CD4-positive, alpha-beta T cell treated with Interleukin-1 beta for 1 hour (primary cell): ENCODE measurements at regions not wholly inside any gene's neighbourhood (a gene's known extent, or its start where the extent isn't known, plus 50 kb on each side); places are given as distances from the start of the nearest gene placed in this dataset.
A peak's percentile ranks its signal among the peaks of the same experiment; 100 is the strongest.

Experiments used
- DNase-seq, 2 donors: peaks; one replicate each; pipeline ENCODE4 v3.0.0-alpha.2; 2020 to 2022

- no peak for DNase-seq
These were observed 378.6 kb downstream of the GADD45G start for GRCh38 chr9:89983411-89983810.

DNA sequence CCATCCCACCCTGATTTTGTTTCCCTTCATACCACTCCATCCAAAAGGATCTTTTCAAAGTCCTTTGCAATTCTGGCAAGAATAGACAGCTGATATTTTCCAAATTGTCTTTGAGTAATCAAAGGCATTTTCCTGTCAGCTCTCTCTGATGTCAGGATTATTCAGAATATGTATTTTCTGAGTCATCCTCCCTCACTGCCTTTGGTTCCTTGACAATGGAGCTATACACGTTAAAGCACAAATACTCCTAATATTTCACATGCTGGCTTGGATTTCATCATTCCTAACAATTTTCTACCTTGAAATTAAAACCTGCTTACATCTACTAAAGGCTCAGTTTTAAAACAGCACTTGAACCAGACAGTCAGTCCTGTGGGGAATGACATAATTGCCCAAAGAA is 379.4 kb downstream of the GADD45G start:
- DNase-seq: no peak

DNA sequence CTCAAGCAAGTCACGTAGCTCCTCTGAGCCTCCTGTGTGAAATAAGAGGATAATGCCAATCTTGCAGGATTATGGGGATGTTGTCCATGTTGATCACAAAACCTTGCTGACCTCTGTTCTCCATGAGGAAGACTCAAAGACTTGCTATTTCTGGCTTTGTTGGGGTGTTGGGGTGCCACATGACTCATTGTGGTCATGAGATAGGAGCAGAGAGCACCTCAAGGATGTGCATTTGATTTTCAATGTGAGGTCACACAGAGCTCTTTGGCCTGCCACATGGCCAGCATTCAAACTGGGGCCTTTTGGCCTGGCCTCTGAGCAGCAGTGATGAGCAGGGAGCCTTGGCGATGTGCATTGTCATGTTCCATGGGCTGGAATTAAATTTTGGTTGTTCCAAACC is 380.3 kb downstream of the GADD45G start:
- DNase-seq: no peak

GRCh38 chr9:89986190-89986589 is 381.4 kb downstream of the GADD45G start:
- no peak for DNase-seq

DNA sequence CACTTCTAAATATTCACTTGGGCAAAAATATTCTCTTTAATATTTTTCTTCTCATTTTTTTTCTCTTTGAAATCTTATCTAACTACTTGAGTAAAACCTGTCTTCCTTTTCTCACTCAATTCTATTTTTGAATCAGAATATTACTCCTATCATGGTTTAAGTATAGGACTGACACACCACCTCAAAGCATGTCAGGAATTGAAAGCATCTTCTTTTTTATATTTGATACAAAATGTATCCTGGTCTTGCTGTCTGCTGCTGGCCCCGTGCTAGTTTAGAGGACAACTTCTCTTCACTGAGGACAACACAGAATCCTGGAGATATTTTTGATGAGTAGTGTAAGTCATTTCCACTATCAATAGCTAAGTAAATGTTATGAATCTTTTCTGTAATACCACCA is 383.6 kb downstream of the GADD45G start:
- no peak for DNase-seq

GRCh38 chr9:89991204-89991790 is 386.5 kb downstream of the GADD45G start:
- DNase-seq: no peak

GRCh38 chr9:89992326-89993198 is 387.8 kb downstream of the GADD45G start:
- no peak for DNase-seq

- peak in 1 of 2 donors; percentile 49 for DNase-seq
These were observed 389.1 kb downstream of the GADD45G start for GRCh38 chr9:89993678-89994630.

DNA sequence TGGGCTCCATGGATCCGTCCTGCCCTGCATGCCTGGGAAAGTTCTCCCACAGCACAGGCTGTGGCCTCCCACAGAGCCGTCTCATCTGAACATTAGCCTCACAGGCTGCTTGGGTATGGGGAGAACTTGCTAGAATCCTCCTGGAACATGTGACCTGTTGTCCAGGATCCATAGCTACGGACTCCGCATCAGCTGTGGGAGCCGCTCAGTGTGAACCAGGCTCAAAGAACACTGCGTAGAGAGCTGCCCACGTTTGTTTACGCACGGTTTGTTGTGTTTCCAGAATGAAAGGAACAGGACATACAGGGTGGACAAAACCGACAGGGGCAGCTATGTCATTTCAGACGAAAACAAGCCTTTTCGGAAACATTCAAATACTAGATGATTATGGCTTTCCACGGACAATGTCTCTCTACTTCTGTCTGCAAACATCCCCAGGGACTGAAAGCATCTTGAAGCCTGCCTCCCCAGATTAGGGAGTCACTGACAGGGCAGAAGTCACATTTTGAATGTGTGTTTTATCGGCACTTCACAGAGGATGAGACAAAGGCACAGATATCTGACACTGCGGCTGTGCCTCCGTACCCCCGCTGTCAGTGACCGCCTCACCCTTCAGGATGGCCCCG is 390.3 kb downstream of the GADD45G start:
- DNase-seq: no peak

DNA sequence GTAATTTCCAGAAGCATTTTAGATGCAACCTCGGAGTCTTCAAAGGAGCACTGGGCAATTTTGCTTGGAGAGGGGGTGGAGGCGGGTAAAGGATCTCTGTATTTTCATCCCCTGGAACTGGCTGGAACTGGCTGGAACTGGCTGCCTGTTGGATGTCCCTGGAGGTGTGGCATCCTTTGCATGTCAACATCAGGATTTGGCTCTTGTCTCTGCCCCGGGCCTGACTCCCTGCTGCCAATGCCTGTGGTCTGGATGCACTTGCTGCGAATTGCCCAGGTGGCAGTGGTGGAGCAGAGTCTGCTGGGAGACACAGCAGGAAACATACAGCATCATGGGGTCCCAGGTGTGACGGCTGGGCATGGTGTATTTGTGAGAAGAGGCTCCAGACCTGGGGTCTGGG is 391.3 kb downstream of the GADD45G start:
- no peak for DNase-seq

- no peak for DNase-seq
These were observed 392.0 kb downstream of the GADD45G start for GRCh38 chr9:89996773-89997172.

- no peak for DNase-seq
These were observed 393.8 kb downstream of the GADD45G start for GRCh38 chr9:89998633-89999032.

- DNase-seq: no peak
These were observed 394.3 kb downstream of the GADD45G start for GRCh38 chr9:89999176-89999533.

GRCh38 chr9:89999534-90000370 is 394.9 kb downstream of the GADD45G start:
- DNase-seq: peak; percentile 26 to 49

DNA sequence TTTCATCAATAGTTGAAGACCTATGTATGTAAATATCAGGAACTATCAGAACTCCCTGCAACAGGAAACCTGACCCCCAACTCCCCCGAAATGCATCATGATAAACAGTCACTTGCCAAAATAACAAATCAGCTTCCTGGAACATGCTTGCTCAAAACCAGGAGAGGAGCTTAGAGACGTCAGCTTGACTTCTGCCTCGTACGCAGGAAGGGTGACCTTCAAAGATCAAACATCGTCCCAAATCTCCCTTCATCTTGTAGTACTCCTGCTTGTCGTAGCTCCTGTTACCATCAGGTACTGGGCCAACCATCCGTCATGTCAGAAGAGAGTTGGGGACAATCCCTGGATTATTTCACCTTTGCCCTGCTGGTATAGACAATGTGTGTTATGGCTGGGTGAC is 396.1 kb downstream of the GADD45G start:
- DNase-seq: no peak

DNA sequence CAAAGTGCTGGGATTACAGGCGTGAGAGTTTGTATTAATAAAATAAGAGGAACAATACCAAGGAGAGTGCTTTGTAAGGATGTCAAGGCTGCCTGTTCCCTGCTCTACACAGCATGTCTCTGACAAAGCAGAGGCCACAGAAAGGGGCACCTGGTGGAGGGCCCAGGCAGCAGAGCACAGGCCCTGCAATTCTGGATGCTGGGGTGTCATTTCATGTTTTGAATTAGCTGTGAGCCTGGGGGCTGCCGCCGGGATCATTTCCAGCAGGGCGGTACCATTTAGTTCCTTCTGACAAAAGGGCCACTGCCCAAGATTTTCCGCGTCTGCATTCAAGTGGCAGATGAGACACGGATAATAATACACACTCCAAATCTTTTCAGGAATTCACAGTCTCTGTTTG is 396.9 kb downstream of the GADD45G start:
- no peak for DNase-seq

DNA sequence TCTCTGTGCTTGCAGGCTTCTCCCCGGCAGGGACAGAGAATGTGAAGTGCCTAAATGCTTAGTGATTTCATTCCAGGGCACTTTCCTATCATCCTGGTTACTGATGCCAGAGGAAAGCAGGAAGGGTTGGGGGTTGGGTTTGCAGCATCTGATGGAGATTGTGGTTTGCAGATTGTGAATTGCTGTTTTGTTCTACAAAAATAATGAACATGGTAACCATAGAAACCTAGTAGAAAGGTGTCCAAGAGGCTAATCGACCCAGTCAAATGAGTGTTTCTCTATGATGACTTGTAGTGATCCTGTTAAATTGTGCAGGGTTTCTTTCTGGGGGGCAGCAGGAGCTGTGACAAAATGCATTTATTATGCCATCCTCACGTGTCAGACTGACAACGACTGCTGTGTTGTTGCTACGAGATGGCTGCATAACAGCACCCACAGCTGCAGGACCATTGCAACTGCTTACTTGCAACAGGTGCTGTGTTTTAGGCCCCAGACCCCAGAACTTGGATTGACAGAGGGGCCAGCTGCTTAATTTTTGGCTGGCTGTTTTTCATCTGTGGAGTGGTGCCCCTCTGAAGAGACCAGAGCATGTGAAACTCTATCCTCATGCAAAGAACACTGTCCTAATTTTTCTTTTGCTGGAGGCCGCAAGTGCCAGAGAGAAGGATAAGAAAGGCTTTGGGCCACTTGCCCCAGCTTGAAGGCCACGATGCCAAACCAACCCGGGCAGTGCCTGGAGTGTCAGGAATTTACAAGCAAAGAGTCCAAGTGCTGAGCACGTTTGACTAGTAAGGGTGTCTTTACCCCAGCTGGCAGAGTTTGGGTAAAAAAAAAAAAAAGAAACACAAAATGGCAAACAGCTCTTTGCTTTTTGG is 397.8 kb downstream of the GADD45G start:
- no peak for DNase-seq

DNA sequence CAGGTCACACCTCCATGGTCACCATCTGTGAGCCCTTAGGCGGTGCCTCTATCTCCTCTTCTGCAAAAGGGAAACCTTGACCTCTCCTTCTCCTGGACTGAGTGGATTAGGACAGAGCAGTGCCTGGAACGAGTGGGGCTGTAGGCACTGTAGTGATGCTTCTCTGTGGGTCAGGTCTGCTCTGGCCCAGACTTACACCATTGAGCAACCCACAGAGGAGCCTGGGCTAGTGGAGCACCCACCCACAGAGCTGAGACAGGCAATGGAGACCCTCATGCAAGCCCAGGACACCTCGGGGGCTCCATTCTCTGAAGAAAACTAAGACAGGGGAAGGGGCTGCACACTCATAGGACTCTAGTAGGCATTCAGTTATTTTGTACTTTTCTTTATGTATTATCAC is 400.6 kb downstream of the GADD45G start:
- DNase-seq: no peak

- no peak for DNase-seq
These were observed 403.0 kb downstream of the GADD45G start for GRCh38 chr9:90007516-90008440.

DNA sequence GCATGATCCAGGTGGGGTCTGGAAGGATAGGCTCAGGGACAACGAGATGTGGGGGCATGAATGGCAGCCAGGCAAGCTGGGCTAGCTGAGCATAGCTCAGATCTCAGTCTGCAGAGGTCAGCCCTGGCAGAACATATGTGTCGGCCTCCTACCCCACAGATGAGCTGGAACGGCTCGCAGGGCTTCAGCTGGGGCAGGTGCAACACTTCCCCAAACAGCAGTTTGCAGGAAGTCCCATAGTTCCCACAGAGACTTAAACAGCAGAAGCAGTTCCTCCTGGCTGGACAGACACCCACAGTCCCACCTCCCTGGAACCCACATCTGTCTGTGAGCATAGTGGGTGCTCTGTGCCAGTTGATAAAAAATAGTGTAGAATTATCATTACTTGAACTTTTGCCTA is 404.6 kb downstream of the GADD45G start:
- peak in 1 of 2 donors; percentile 47 for DNase-seq
